HG03139 (cell line): ENCODE measurements at regions not wholly inside any gene's neighbourhood (a gene's known extent, or its start where the extent isn't known, plus 50 kb on each side); places are given as distances from the start of the nearest gene placed in this dataset.

Experiments
- ATAC-seq: cut with Tn5 transposase; IDR thresholded peaks from one replicate; pipeline ENCODE4 v1.9.1; 2021; ENCODE audit not compliant: unreplicated experiment

DNA sequence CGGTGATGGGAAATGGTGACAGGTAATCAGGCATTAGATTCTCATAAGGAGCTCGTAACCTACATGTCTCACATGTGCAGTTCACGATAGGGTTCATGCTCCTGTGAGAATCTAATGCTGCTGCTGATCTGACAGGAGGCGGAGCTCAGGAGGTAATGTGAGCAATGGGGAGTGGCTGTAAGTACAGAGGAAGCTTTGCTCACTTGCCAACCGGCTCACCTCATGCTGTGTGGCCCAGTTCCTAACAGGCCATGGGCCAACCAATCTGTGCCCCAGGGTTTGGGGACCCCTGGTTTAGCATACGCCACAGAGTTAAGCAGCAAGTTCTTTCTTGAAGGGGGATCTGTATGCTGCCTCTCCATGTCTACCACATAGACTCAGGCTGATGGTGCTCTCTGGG is 133.1 kb downstream of the IQUB start:
- no peak for ATAC-seq

DNA sequence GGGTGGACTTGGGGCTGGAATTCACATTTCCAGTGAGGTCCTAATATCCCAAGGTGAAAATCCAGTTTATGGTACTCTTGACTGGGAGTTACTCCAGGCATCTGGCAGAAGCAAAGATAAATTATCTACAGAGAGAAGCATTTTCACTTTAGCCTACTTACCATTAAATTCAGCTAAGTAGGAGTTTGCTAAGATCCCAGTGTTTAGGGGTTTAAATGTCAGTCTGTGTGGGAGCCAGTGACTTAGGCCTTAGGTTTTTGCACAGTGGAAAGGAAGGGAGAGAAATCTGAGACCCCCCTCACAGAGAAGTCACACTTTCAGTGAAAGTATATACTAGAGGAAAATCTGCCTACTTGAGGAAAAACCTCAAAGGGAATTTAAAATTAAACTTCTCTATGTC is 134.2 kb downstream of the IQUB start:
- no peak for ATAC-seq

DNA sequence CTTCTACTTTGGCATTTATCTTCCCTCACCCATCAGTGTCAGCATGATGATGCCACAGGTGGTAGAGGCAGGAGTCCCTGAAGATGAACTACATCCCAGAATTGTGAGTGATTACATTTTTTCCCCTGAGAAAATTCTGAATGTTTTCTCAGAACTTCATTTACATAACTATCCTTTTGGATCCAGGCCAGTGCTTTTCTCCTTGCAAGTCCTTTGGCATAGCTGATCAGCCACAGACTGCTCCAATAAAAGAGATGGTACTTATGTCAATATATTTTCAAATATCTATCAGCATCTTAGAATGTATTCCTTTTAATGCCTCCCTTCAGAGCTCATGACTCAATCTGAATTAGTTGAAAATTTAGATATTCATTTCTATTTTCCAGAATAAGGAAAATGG is 135.5 kb downstream of the IQUB start:
- no peak for ATAC-seq

DNA sequence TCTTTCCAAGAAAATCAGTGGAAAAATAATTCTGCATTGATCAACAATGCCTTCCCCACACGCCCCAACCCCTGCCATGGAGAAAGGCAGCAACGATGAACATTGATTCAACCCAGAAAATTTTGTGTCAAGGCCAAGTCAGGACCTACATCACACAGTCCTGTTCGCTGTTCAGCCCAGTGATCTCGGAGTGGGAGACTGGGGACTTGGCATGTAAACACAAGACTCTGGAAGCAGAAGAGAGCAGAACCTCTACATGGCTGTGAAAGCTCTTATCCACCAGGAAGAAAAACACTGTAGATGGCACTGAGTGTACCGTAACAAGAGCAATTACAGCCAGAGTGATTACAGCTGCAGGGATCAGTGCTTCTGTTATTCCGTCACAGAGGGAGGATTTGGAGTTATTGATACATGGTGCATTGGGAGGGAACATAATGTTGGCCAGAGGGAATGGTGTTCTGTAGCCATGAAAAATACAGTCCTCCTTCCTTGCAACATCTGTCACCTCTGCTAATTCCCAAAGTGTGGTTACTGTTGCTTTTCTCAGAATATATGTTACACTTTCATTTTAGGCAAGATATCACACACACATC is 136.6 kb downstream of the IQUB start:
- no peak for ATAC-seq

DNA sequence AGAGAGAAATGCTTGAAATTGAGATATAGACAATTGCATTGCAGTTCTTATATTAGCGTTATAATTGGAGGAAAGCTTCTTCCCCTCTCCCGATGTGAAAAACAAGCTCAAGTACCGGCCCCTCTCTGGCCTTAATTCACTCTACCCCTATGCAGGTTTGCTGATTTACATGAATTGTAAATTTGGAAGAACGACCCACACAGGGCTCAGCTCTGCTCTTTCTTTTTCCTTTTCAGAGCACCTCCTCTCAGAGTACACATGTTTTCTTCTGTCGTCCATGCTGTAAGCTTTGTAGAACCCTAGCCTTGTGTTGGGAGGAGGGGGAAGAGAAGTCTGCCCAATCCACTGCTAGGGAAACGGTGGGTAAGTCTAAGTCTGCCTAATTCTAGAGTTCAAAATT is 140.8 kb downstream of the IQUB start:
- no peak for ATAC-seq

DNA sequence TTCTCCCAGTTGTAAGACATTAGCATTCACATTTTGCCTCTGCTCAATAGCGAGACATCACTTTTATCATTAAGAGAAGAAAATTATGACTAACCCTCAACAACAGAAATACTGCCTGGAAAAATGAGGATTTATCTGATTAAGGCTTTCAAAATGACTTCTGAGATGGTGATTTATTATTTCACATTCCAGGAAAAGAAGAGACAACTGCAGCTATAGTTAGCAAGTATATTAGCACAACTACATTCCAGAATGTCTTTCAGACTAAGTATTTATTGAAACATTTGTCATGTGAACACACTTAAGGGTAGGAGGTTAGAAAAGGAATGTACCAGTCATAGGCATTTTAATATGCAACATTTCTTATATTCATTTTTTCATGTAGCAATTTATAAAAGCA is 162.0 kb downstream of the IQUB start:
- no peak for ATAC-seq

DNA sequence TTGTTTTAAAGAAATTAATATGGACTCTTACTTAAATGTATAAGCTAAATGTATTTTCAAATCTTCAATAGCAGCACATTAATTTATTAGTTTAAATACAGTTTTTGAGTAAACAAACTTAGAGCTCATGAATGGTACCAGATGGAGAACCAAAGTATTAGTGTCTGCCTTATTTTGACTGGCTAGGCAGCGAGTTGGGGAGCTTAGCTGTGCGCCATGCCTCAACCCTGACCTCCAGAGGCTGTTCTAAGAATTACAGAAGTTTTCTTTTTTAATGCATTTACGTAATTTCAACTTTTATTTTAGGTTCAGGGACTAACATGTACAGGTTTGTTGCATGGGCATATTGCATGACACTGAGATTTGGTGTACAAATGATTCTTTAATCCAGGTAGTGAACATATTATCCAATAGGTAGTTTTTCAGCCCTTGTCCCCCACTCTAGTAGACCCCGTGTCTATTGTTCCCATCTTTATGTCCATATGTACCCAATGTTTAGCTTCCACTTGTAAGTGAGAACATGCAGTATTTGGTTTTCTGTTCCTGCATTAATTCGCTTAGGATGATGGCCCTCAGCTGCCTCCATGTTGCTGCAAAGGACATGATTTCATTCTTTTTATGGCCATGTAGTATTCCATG is 166.8 kb downstream of the IQUB start:
- peak; percentile 87 for ATAC-seq

DNA sequence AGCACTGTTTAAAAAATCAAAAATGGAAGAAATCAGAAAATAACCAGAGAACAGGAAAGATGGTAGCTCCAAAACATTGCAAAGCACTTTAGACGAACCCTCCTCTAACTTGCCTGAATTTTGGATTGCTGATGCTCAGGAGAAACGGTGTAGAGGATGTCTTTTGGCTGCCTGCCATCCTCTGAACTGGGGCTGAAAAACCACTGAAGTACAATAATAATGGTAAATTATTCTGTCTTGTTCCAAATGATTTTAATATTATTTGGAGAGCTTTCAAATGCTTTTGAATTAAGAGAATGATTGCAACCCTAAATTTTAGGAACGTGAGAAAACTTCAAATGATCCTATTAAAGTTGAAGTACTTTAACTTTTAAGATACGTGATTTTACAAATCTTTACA is 167.3 kb upstream of the SLC13A1 start:
- ATAC-seq: no peak

DNA sequence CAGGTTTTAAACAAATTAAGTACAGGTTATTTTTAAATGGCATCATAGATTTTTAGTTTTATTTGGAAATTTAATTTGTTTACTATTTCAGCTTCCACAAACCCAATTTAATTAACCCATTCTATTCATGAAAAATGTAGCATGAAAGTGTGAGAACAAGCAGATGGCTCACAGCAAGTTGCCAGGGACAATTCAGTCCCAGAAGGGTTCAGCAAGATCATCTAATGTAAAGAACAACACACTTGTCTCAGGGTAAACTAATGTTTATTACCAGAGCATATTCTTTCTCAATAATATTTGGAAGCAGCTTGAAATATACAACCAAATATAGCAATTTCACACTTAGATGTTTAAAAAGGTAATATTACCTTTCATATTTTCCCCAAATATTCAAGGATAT is 166.9 kb upstream of the SLC13A1 start:
- ATAC-seq: no peak

DNA sequence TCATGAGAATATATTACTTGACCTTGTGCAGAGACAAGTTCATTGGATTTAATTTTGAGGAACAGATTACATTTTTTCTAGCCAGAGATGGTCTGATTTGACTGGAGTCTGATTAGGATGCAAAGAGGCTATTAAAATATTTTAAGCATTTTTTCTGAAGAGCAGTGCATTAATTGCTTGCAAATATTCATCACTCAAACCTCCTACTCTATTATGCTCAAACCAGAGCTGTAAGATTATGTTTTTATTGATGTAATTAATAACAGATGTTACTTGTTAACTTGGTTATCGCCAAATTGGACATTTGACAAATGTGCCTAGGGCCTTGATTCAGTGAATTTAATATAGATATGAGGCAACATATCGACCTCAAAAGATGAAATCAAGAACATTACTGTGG is 160.9 kb upstream of the SLC13A1 start:
- no peak for ATAC-seq

DNA sequence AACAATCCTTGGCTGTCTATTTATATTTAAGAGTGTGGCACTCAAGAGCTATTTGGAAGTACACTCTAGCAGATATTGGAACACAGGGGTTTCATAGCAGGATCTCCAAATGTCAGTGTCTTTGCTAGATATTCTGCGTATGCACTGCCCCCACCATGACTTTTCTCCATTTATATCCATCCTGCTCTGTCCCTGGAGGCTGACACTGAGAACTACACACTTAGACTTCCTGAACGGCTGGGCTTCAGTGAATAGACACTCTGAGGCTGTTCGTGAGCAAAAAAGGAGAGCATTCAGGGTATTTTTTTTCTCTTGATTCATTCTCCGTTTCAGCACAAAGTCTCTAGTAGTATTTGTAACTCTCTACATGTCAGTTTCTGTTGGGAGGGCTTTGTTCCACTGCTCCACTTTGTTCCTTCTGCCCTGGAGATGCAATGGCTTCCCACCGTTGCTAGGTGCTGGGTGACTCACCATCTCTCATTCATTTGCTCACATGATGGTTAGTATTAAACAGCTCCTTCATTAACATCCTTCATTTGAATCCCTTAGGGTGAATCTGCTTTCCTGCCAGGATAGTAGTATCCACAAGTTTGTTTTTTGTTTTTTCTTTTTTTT is 155.9 kb upstream of the SLC13A1 start:
- ATAC-seq: no peak

DNA sequence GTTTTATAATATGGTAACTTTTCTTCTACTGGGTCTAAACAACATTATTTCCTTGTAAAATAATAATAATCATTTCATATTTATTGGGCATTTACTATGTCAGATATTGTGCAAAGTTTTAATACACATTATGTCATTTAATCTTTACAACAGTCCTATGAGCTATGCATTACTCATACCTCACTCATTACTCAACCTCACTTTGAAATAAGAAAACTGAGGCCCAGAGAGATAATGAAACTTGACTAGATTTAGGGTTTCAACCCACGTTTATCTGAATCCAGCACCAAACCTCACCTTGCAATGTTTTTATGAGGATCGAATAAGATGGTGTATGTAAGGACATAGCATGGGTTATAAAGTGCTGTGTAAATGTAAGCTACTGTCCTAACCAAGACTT is 153.2 kb upstream of the SLC13A1 start:
- no peak for ATAC-seq

DNA sequence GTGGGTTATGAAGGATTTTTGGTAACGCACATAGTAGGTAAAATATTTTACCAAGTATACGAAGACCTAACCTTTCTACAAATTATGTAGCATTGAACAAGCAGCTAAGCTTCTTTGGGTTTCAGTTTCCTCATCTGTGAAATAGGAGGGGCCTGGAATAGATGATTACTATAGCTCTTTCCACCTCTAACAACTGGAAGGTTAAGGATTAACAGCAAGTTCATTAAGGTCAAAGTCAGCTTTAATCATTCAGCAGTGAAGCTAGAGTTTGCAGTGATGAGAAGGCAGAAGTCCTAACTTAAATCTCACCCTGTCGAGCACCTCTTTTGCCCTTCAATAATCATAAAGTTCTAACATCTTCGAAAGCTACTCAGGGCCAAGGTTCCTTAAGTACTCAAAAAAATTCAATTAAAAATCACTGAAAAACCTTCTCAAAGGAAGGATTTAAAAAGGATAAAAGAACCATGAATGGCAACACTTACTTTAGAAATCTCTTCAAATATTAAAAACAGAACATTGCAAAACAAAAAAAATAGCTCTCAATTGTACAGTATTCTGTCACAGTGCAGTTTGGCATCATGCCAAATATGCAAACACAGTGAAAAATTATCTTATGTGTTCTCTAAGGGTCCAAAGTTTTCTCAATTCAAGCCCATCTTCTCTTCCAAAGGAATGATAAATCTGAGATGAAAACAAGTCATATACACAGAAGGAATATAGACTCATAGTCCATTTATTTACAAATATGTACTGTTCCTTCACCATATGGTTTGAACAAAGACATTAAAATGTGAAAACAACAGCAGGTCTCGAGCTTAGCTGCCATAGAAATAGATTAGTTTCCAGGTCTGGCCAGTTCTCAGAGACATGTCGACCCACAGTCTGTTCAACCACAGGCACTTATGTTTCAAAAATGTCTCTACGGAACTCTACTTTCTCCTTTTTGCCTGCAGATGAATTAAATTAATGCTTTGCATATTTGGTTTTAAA is 152.0 kb upstream of the SLC13A1 start:
- ATAC-seq: no peak

DNA sequence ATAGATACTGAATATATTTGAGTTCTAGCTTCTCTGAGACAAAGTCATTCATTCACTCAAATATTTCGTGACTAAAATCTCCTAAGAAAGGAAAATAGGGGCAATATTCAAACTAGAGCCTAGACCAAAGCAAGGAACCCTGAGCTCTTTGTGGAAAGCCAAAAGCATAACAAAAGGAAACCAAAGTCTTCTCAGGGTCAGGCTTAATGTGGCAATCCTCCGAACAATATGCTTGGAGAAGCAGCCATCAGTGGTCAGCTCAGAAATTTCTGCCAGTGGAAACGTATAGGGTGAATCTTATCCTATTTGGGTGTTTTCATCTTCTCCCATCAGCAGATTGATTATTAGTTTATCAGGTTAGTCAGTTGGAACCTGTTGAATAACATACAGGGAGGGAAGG is 151.3 kb upstream of the SLC13A1 start:
- ATAC-seq: no peak

DNA sequence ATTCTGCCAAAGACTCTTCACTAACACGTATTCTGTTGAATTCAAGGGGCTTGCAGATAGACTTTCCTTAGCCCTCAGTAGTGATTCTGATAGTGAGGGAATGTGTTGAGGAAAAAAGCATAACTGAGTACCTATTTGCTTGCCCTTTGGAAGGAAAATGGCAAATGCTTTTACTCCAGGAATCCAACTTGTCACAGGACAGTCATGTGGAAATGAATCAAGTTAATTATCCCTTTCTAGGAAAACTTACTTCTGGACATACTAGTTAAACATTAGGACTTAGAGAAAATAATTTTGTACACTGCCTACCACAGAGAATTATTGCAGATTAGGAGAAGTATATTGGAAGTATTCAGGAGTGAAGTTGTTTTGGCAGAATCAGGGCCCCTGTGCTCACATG is 148.9 kb upstream of the SLC13A1 start:
- ATAC-seq: no peak

DNA sequence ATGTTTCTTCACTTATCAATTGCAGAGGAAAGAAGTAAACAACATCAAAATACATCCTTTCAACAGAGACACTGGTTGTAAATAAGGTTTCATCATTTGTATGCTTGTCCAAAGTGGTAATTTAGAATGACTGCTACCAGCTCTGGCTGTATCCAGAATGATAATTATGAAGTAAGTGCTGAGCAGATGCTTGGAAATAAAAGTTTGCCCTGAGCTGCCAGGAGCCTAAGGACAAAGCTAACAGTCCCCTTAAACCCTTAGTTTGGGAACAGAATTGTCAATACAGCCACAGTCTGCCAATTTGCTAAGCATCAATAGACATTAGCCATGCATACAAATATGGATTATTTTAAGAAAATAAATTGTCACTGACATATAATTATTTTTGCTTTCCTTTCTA is 147.0 kb upstream of the SLC13A1 start:
- ATAC-seq: no peak

DNA sequence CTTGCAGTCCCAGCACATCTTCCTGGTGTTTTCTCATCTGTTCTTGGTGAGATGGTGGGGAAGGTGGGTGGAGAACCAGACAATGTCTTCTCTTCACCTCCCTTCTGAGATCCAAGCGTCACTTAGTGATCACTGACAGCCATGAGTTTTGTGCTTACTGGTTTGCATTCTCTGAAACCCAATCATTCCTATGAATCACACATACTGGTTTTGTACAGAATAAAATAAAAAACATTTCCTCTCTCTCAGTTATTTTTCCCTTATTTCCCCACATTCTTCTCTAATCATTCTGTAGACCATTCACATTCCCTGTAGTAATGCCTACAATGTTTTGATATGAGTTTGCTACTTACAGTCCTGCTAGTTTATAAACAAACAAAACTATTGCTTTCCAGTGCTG is 143.8 kb upstream of the SLC13A1 start:
- no peak for ATAC-seq

DNA sequence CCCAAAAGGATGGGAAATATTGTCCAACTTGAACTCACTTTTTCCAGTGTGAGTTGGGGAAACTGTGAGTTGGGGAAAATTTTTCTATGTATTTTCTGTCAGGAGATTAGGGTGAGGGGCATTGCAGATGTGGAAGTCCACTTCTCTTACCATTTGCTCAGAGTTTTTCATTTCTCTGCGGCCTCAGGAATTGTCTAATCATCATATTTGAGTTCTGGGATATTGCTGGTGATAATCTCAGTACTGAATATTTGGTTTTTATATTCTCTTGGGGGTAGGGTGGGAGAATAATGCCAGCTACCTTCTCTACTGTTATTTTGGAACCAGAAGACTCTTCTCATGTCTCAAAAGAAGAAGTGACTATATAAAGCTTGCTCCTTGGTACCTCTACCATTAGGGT is 141.3 kb upstream of the SLC13A1 start:
- no peak for ATAC-seq

DNA sequence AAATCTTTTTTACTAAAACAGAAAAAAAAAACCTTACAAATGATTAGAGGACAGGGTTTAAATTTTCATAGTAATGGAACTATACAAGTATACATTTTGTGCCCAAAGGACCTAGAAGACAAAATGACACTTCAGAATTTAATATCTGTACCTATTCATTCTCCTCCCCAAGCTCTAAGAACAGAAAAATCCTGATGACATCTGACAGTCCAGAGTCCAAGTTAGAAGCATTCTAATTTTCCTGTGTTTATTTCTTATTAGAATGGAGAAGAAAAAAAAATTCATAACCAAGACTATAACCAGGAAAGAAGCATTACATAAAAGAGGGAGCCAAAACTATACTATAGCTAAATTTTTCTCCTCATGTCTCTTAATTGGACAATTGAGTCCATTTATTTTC is 138.9 kb upstream of the SLC13A1 start:
- no peak for ATAC-seq

DNA sequence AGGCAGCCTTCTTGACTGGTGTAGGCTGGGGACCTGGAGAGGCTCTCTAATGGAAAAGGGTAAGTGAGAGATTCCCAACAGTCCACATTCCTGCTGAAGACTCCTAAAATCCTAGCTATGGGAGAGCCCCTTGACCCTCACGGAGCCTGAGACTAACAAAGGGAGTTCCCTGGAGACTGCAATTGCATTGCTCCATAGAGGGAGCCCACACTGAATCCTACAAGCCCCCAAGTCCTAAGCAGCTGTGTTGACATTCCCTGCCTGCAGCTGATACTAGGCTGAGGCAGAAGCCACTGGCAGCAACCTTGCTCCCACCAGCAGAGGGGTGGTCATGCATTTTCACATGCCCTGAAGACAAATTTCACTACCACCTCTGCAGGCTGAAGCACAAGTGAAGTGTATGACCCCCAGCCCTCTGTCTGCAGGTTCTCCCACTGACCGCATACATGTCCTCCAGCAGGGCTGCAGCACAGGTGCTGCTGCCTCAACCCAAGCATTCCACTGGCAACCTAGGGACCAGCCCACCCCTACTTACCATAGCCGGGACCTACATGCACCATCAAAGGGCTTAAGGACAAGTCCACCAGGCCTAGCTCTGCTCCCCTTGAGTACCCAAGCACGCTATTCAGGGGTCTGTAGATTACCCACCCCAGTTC is 130.3 kb upstream of the SLC13A1 start:
- no peak for ATAC-seq

DNA sequence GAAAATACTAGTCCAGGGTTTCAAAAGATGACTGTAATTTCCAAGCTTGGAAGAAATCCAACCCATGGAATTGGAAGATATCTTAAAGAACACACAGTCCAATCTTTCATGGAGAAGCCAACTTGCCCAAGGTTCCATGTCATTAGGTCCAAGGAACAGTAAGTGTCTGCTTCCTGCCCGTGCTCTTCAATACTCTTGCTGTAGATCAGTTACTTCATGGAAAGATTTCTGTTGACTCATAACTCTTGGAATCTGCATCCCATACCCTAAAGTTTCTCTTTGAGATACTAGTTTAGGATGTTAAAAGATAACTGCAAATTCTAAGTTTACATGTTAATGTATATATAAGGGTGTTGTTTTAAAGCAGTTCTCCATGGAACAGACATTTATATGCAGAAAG is 127.9 kb upstream of the SLC13A1 start:
- no peak for ATAC-seq
